HG03159 (cell line): ENCODE measurements at regions not wholly inside any gene's neighbourhood (a gene's known extent, or its start where the extent isn't known, plus 50 kb on each side); places are given as distances from the start of the nearest gene placed in this dataset.

Source experiments
- ATAC-seq: cut with Tn5 transposase; IDR thresholded peaks from one replicate; pipeline ENCODE4 v1.9.1; 2021; ENCODE audit warnings: mild to moderate bottlenecking, moderate library complexity; ENCODE audit not compliant: unreplicated experiment

DNA sequence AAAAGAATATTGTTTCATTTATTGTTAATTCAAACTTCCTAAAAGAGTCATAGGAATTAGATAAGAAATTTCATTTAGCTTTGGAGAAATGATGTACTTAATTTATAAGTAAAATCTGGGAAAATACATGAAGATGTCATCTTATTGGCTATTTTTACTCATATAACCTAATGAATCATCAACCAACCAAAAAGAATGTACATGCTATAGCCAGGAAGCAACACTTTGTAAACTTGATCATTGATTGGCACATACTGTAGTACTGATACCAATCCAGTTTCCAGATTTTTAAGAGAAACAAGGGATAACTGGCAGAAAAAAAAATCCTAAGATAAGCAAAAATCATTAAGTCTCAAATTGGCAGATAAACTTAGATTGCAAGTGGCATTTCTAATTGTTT lies 207.9 kb upstream of the CDIN1 start:
- no peak for ATAC-seq

- no peak for ATAC-seq
Measured at GRCh38 chr15:36372968-36373367, 206.5 kb upstream of the CDIN1 start.

DNA sequence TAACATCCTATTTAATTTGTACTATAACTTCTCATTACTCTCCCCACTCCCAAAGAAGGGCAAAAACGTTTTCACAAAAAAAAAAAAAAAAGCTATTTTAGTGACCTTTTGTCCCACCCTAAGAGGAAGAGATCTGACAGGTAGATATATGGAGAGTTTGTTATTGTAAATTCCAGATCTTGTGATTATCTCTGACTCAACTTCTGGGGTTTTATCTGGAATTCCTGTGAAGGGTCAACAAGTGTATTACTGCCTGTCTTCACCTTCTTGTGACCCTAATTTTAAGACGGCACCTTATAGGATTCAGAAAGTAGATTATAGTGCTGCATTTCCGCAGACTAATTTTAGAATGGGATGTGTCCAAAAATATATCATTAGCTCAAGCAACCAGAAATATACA lies 205.9 kb upstream of the CDIN1 start:
- no peak for ATAC-seq

DNA sequence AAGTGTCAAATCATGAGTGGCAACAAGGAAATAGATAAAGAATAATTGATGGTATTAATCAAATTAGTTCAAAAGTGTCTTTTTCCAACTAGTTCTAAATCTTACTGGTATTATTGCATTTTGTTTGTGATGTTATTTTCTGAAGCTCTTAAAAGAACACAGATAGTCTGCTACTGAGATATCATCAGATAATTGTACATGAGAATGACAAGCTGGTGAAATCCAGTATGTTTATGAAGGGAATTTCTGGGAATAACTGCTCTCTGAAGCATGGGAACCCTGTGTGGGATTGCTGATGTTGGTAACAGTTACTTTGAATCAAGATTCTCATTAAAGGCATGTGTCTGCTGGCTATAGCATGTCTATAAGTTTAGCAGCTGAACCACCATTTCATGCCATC lies 190.3 kb upstream of the CDIN1 start:
- ATAC-seq = no peak

- no peak for ATAC-seq
Measured at GRCh38 chr15:36390491-36390890, 188.9 kb upstream of the CDIN1 start.

DNA sequence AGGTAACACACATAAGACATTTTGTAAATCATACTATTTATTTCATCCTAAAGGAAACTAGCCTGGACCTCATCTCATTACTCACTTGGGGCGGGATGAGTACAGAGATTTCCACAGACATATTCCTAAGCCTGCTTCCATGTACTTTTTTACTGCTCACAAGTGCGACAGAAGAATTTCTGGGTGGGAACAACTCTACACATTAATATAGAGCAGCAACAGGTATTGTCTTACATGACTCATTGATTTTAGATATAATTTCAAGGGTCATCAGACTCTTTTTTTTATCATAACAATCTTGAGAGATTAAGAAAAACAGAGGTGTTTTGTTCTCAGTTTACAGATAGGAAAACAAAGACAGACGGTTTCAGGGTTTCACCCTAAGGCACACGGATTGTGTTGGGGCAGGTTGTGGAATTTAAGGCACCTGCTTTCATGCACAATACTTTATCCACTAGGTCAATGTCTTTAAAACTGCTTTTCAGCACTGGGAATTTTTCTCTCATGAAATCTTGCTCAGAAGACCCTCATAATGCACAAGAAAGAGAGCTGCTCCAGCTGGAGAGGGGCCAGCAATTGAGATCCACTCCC lies 186.7 kb upstream of the CDIN1 start:
- no peak for ATAC-seq

GRCh38 chr15:36398212-36398611 lies 181.2 kb upstream of the CDIN1 start:
- no peak for ATAC-seq

DNA sequence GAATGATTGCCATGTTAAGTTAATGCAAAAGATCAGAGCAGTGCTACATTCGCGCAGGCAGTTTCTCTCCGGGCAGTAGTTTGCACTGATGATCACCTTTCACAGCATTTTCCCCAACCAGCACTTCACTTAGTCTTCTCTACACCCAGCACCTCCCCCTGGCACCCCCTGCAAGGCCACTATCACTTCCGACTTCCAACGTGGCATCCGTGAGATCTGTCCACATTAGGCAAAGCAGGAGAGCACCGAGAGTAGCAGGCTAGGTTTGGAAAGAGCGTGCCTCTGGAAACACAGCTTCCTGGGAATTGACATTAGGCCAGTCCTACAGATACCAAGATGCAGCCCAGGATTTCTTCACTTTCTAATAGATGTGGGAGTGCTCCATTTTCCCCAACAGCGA lies 180.2 kb upstream of the CDIN1 start:
- ATAC-seq = no peak

- no peak for ATAC-seq
Measured at GRCh38 chr15:36400936-36401585, 178.4 kb upstream of the CDIN1 start.

DNA sequence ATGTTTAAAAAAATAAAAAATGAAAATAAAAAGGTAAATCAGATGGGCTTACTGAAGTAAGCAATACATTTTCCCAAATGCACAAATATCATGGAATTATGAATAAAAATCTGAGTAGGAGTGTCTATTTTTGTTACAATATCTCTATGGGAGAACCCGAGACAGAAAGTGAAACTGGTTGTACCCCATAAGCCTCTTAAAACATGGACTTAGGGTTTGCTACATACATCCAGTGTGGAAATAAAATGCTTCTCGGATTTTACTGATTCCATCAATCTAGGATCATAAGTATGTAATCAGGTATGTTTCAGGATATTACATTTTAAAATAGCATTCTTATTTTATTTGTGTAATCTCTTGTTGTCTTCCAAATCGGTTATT lies 177.8 kb upstream of the CDIN1 start:
- ATAC-seq = no peak

- ATAC-seq = no peak
Measured at GRCh38 chr15:36403351-36403750, 176.1 kb upstream of the CDIN1 start.

- no peak for ATAC-seq
Measured at GRCh38 chr15:36406366-36406765, 173.1 kb upstream of the CDIN1 start.

GRCh38 chr15:36406911-36407310 lies 172.5 kb upstream of the CDIN1 start:
- ATAC-seq = no peak

DNA sequence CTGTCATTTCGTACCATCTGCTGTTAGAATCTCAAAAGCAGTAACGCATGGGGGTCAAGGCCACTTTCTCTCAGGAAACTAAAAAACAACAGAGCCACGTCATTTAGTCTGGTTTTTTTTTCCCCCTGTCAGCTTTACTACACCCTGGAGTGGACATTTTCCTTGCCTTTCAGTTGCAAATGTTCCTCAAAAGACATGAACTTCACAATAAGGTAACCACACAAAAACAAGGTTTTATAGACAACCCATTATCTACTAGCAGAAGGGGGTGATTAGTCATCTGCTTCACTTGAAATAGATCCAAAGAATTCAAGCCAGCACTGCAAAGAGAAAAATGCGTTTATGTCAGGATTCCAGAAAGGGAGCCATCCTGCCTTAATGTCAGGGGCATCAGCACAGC lies 171.8 kb upstream of the CDIN1 start:
- ATAC-seq = no peak

DNA sequence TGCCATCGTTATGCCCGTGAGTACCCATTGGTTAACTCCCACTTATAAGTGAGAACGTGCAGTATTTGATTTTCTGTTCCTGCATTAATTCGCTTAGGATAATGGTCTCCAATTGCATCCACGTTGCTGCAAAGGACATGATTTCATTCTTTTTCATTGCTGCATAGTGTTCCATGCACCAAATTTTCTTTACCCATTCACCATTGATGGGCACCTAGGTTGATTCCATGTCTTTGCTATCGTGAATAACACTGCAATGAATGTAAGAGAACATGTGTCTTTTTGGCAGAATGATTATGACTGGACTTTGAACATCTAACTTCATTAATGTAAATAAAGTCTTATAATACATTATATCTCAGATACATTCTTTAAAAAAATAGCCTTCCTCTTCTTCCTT lies 169.6 kb upstream of the CDIN1 start:
- ATAC-seq = no peak

- no peak for ATAC-seq
Measured at GRCh38 chr15:36414670-36415069, 164.8 kb upstream of the CDIN1 start.

DNA sequence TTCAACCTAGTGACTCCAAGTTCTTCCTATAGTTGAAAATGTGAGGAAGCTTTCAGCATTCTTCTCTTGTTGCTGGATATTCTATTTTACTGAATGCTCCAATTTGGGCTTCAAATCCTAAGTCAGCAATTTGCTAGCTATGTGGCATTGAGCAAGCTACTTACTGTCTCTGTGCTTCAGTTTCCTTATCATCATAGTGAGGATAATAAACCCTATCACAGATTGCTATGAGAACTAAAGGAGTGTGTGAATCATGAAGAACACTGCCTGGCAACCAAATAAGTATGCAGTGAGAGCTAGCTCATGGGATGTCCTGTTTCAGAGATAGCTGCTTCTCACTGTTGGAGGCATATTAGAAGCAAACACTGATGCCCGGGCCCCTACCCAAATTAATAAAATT lies 163.8 kb upstream of the CDIN1 start:
- no peak for ATAC-seq

- ATAC-seq = no peak
Measured at GRCh38 chr15:36422631-36423030, 156.8 kb upstream of the CDIN1 start.

DNA sequence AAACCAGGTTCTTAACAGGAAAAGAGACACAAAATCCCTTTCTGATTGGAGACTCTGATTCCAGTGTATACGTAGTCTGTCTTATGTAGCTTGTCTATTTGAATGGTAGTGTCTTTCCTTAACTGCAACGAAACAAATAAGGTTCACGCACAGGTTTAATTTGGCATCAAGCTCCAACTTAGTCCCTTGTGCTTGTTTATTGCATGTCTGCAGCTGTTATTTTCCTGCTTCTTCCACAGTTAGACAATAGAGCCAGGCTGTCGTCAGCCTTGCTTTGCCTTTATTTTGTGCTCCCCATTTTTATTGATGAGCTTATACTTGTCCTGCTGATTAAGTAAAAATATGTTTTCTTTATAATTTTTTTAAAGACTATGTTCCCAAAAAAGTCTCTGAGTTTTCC lies 152.7 kb upstream of the CDIN1 start:
- ATAC-seq = no peak

DNA sequence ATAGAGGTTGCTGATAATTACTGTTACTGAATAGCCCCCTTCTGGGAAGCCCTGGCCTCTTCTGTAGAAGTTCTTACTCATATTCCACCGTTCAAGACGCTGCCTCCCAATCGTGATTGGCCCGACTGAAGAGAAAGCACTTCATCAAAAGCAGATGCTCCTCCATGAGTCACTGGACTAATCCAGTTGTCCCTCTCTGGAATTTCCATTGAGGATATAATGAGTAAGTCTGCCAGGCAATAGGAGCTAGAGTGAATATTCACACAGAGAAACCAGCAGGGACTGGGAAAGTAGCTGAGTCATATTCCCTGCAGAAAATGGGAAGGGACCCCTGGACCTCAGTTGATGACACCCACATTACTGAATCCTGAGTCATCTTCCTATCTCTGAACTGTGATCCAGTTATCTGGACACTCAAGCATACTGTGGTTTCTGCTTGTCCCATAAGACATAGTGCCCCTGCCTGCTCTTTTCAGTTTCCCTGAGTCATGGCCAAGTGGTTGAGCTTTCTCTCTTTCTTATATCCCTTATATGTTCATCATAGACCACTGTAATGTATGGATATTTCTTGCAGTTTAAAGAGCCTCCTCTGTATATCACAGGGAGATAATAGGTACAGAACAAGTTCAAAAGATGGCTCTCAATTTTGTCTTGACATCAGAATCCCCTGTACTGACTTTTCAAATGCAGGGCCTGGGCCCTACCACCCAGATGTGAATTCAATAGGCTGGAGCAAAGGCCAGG lies 151.2 kb upstream of the CDIN1 start:
- ATAC-seq = no peak

GRCh38 chr15:36429707-36430106 lies 149.7 kb upstream of the CDIN1 start:
- no peak for ATAC-seq

DNA sequence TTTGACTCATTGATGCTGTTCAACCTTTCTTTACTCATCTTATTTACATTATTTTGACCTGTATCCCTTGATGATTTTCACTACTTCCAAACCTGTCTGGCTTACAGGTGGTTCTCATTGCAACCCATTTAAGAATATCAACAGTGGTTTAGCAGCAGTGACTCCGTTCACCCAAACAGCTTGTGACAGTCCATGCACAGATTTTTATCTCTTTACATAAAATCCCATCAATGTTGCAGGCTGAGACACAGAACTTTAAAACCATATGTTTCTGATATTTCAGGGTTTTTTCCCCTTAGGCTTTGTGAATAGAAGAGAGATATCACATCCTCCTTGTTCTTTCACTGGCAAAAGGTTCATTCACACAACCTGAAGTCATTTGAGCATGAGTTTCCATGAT lies 149.1 kb upstream of the CDIN1 start:
- ATAC-seq = no peak
